Endothelial cell (in vitro differentiated cells): ENCODE measurements at regions not wholly inside any gene's neighbourhood (a gene's known extent, or its start where the extent isn't known, plus 50 kb on each side); places are given as distances from the start of the nearest gene placed in this dataset.

Source experiments
- DNase-seq: peaks from one replicate; pipeline ENCODE4 v3.0.0; 2021; ENCODE audit warnings: low spot score
- H3K27ac Mint-ChIP-seq: one replicate; pipeline ENCODE4 v1.8.0; 2021; ENCODE audit warnings: mixed read lengths, inconsistent platforms; ENCODE audit not compliant: unreplicated experiment
- H3K27me3 Mint-ChIP-seq: one replicate; pipeline ENCODE4 v1.8.0; 2021; ENCODE audit warnings: mild to moderate bottlenecking, moderate library complexity, mixed read lengths, inconsistent platforms; ENCODE audit not compliant: unreplicated experiment
- H3K36me3 Mint-ChIP-seq: one replicate; pipeline ENCODE4 v1.8.0; 2021; ENCODE audit warnings: mild to moderate bottlenecking, low read depth, mixed read lengths, inconsistent platforms; ENCODE audit not compliant: unreplicated experiment
- H3K4me1 Mint-ChIP-seq: one replicate; pipeline ENCODE4 v1.8.0; 2021; ENCODE audit warnings: mild to moderate bottlenecking, mixed read lengths, inconsistent platforms; ENCODE audit not compliant: unreplicated experiment
- H3K4me3 Mint-ChIP-seq: one replicate; pipeline ENCODE4 v1.8.0; 2021; ENCODE audit warnings: mild to moderate bottlenecking, mixed read lengths, inconsistent platforms; ENCODE audit not compliant: unreplicated experiment
- H3K9me3 Mint-ChIP-seq: one replicate; pipeline ENCODE4 v1.8.0; 2021; ENCODE audit warnings: mixed read lengths, inconsistent platforms; ENCODE audit not compliant: unreplicated experiment
- CTCF ChIP-seq: fragments of 200-600 bp; sonication (generic); IDR thresholded peaks from one replicate; pipeline ENCODE4 v1.5.0; 2021; ENCODE audit warnings: antibody characterized with exemption; ENCODE audit not compliant: unreplicated experiment

GRCh38 chr2:223450246-223450645, 151.9 kb downstream of the SCG2 start:
- Mint-ChIP-seq H3K27me3 (no peaks in the 10 kb centered on the region), H3K36me3 (no peaks in the 10 kb centered on the region), H3K4me3 (no peak overlapping the region), H3K4me1 (no peaks in the 10 kb centered on the region), H3K9me3 (no peaks in the 10 kb centered on the region), H3K27ac (no peak overlapping the region)
- TF ChIP-seq CTCF = no peak
- DNase-seq = no peak

GRCh38 chr2:223457301-223457700, 144.9 kb downstream of the SCG2 start:
- Mint-ChIP-seq H3K36me3 (no peaks in the 10 kb centered on the region), H3K9me3 (no peaks in the 10 kb centered on the region), H3K27ac (no peak overlapping the region), H3K4me3 (no peak overlapping the region), H3K27me3 (peaks cover 3% of the 10 kb centered on the region), H3K4me1 (no peaks in the 10 kb centered on the region)
- no peak for TF ChIP-seq CTCF
- no peak for DNase-seq

GRCh38 chr2:223459328-223459939, 142.7 kb downstream of the SCG2 start:
- Mint-ChIP-seq H3K27me3 (peaks cover 3% of the 10 kb centered on the region), H3K4me3 (no peak overlapping the region), H3K9me3 (no peaks in the 10 kb centered on the region), H3K27ac (no peak overlapping the region), H3K36me3 (no peaks in the 10 kb centered on the region), H3K4me1 (no peaks in the 10 kb centered on the region)
- DNase-seq = no peak
- TF ChIP-seq CTCF = peak; percentile 72

- Mint-ChIP-seq H3K4me1 (no peaks in the 10 kb centered on the region), H3K36me3 (no peaks in the 10 kb centered on the region), H3K27me3 (peaks cover 3% of the 10 kb centered on the region), H3K4me3 (no peak overlapping the region), H3K27ac (no peak overlapping the region), H3K9me3 (no peaks in the 10 kb centered on the region)
- no peak for TF ChIP-seq CTCF
- no peak for DNase-seq
Observed at GRCh38 chr2:223460209-223460608, 142.0 kb downstream of the SCG2 start.

- H3K27ac Mint-ChIP-seq = no peak overlapping the region
- no peaks in the 10 kb centered on the region for H3K36me3 Mint-ChIP-seq
- no peak for TF ChIP-seq CTCF
Observed at GRCh38 chr2:223460774-223461211, 141.4 kb downstream of the SCG2 start.

More at GRCh38 chr2:223460774-223461211, 141.4 kb downstream of the SCG2 start:
- H3K27me3 Mint-ChIP-seq = peaks cover 3% of the 10 kb centered on the region
- no peak overlapping the region for H3K4me3 Mint-ChIP-seq
- H3K9me3 Mint-ChIP-seq = no peaks in the 10 kb centered on the region
- H3K4me1 Mint-ChIP-seq = no peaks in the 10 kb centered on the region
- DNase-seq = no peak
